ENCODE measurements at regions not wholly inside any gene's neighbourhood (a gene's known extent, or its start where the extent isn't known, plus 50 kb on each side); places are given as distances from the start of the nearest gene placed in this dataset.

- DNase-seq, result no peak
Observed at GRCh38 chr12:92297932-92298696, 152.5 kb upstream of the BTG1 start.

- DNase-seq, result no peak
Observed at GRCh38 chr12:92297405-92297804, 151.8 kb upstream of the BTG1 start.

- no peak for DNase-seq
Observed at GRCh38 chr12:92295523-92295922, 149.9 kb upstream of the BTG1 start.

GRCh38 chr12:92294676-92295440 lies 149.2 kb upstream of the BTG1 start:
- no peak for DNase-seq

- no peak for DNase-seq
Observed at GRCh38 chr12:92292016-92292415, 146.4 kb upstream of the BTG1 start.

- no peak for DNase-seq
Observed at GRCh38 chr12:92290886-92291285, 145.2 kb upstream of the BTG1 start.

- DNase-seq, result no peak
Observed at GRCh38 chr12:92290350-92290695, 144.7 kb upstream of the BTG1 start.

GRCh38 chr12:92289629-92290349 lies 144.1 kb upstream of the BTG1 start:
- DNase-seq, result no peak

- DNase-seq, result no peak
Observed at GRCh38 chr12:92288561-92288960, 142.9 kb upstream of the BTG1 start.

GRCh38 chr12:92278378-92278828 lies 132.8 kb upstream of the BTG1 start:
- DNase-seq, result no peak

- no peak for DNase-seq
Observed at GRCh38 chr12:92277795-92278194, 132.1 kb upstream of the BTG1 start.

- DNase-seq, result no peak
Observed at GRCh38 chr12:92276276-92276675, 130.6 kb upstream of the BTG1 start.

GRCh38 chr12:92275443-92276154 lies 130.0 kb upstream of the BTG1 start:
- DNase-seq, result no peak

GRCh38 chr12:92273076-92273475 lies 127.4 kb upstream of the BTG1 start:
- no peak for DNase-seq

- no peak for DNase-seq
Observed at GRCh38 chr12:92272061-92272964, 126.7 kb upstream of the BTG1 start.

- no peak for DNase-seq
Observed at GRCh38 chr12:92271341-92271740, 125.7 kb upstream of the BTG1 start.

GRCh38 chr12:92270521-92270920 lies 124.9 kb upstream of the BTG1 start:
- DNase-seq, result no peak

GRCh38 chr12:92268946-92269345 lies 123.3 kb upstream of the BTG1 start:
- DNase-seq, result no peak

GRCh38 chr12:92261692-92262091 lies 116.0 kb upstream of the BTG1 start:
- no peak for DNase-seq

GRCh38 chr12:92261071-92261470 lies 115.4 kb upstream of the BTG1 start:
- no peak for DNase-seq

GRCh38 chr12:92259696-92260251 lies 114.1 kb upstream of the BTG1 start:
- DNase-seq, result no peak
